CD8-positive, alpha-beta memory T cell (primary cell): ENCODE measurements at regions not wholly inside any gene's neighbourhood (a gene's known extent, or its start where the extent isn't known, plus 50 kb on each side); places are given as distances from the start of the nearest gene placed in this dataset.

Experiments
- CTCF ChIA-PET: fragments of 350-600 bp; sonication (Branson Sonifier 250); formaldehyde crosslinking; loops from one replicate; lab custom pipeline; 2021; ENCODE audit warnings: antibody characterized with exemption; lab: Charles Lee
- POLR2A ChIA-PET: fragments of 350-600 bp; sonication (Branson Sonifier 250); formaldehyde crosslinking; loops from one replicate; lab custom pipeline; 2021; ENCODE audit warnings: antibody characterized with exemption; lab: Charles Lee
- DNase-seq, 5 donors: peaks; one replicate each; pipeline versions ENCODE4 v3.0.0 to v3.0.0-alpha.2; 2020 to 2022; ENCODE audit warnings: mixed read lengths in 1 of 5
- H3K27ac ChIP-seq: one replicate; pipeline ENCODE4 v1.7.0; 2013; ENCODE audit warnings: low read depth, mild to moderate bottlenecking, low read length, moderate library complexity
- H3K27me3 ChIP-seq: 2 replicates; pipeline ENCODE4 v1.7.0; 2013; ENCODE audit warnings: low read length, mild to moderate bottlenecking; ENCODE audit not compliant: insufficient read depth, poor library complexity, severe bottlenecking
- H3K36me3 ChIP-seq: 2 replicates; pipeline ENCODE4 v1.7.0; 2013; ENCODE audit warnings: mild to moderate bottlenecking, low read length, moderate library complexity; ENCODE audit not compliant: insufficient read depth
- H3K4me1 ChIP-seq: 2 replicates; pipeline ENCODE4 v1.7.0; 2013; ENCODE audit warnings: mild to moderate bottlenecking, low read length, moderate library complexity; ENCODE audit not compliant: insufficient read depth
- H3K4me3 ChIP-seq: 2 replicates; pipeline ENCODE4 v1.7.0; 2013; ENCODE audit warnings: mild to moderate bottlenecking, low read length
- H3K9me3 ChIP-seq: 2 replicates; pipeline ENCODE4 v1.7.0; 2013; ENCODE audit warnings: mild to moderate bottlenecking, low read length
- H3K27ac Mint-ChIP-seq, 8 donors: one replicate each; pipeline ENCODE4 v1.8.0; 2020 to 2021; ENCODE audit warnings: mixed read lengths in 8 of 8, mild to moderate bottlenecking in 6 of 8, inconsistent platforms in 3 of 8, moderate library complexity in 3 of 8
- H3K27me3 Mint-ChIP-seq, 2 donors: one replicate each; pipeline ENCODE4 v1.8.0; 2020 to 2021; ENCODE audit warnings: mixed read lengths in 2 of 2, mild to moderate bottlenecking in 1 of 2, moderate library complexity in 1 of 2
- H3K36me3 Mint-ChIP-seq, 3 donors: one replicate each; pipeline ENCODE4 v1.8.0; 2020 to 2021; ENCODE audit warnings: mixed read lengths in 3 of 3, inconsistent platforms in 1 of 3, mild to moderate bottlenecking in 1 of 3
- H3K4me1 Mint-ChIP-seq, 3 donors: one replicate each; pipeline ENCODE4 v1.8.0; 2020 to 2021; ENCODE audit warnings: mixed read lengths in 3 of 3, inconsistent platforms in 1 of 3, mild to moderate bottlenecking in 1 of 3
- H3K4me3 Mint-ChIP-seq, 7 donors: one replicate each; pipeline ENCODE4 v1.8.0; 2020 to 2021; ENCODE audit warnings: mixed read lengths in 7 of 7, mild to moderate bottlenecking in 6 of 7, moderate library complexity in 4 of 7, inconsistent platforms in 2 of 7
- H3K9me3 Mint-ChIP-seq, 5 donors: one replicate each; pipeline ENCODE4 v1.8.0; 2020 to 2022; ENCODE audit warnings: mixed read lengths in 5 of 5, mild to moderate bottlenecking in 3 of 5, moderate library complexity in 2 of 5, inconsistent platforms in 1 of 5

- no peak overlapping the region for H3K4me3 Mint-ChIP-seq
- peaks cover 4 to 10% of the 10 kb centered on the region in 2 donors for H3K27me3 Mint-ChIP-seq
- no peak overlapping the region for H3K27ac Mint-ChIP-seq
- DNase-seq = no peak
- CTCF ChIA-PET = no interaction called here
- Histone ChIP-seq H3K9me3 (no peaks in the 10 kb centered on the region), H3K36me3 (no peaks in the 10 kb centered on the region), H3K27me3 (no peaks in the 10 kb centered on the region), H3K27ac (no peak overlapping the region), H3K4me3 (no peak overlapping the region), H3K4me1 (no peaks in the 10 kb centered on the region)
- POLR2A ChIA-PET = no interaction called here
- no peaks in the 10 kb centered on the region for H3K4me1 Mint-ChIP-seq
- no peaks in the 10 kb centered on the region for H3K36me3 Mint-ChIP-seq
- no peaks in the 10 kb centered on the region for H3K9me3 Mint-ChIP-seq
Observed at GRCh38 chr10:129391464-129391863, 75.6 kb upstream of the MGMT start.

GRCh38 chr10:129392855-129393254 lies 74.2 kb upstream of the MGMT start:
- Histone ChIP-seq H3K9me3 (no peaks in the 10 kb centered on the region), H3K27me3 (no peaks in the 10 kb centered on the region), H3K36me3 (no peaks in the 10 kb centered on the region), H3K4me3 (no peak overlapping the region), H3K4me1 (no peaks in the 10 kb centered on the region), H3K27ac (no peak overlapping the region)
- H3K4me3 Mint-ChIP-seq = no peak overlapping the region
- ChIA-PET POLR2A (no interaction called here), CTCF (no interaction called here)
- no peaks in the 10 kb centered on the region for H3K9me3 Mint-ChIP-seq
- H3K36me3 Mint-ChIP-seq = no peaks in the 10 kb centered on the region
- H3K27me3 Mint-ChIP-seq = peaks cover 4 to 10% of the 10 kb centered on the region in 2 donors
- no peak overlapping the region for H3K27ac Mint-ChIP-seq
- H3K4me1 Mint-ChIP-seq = no peaks in the 10 kb centered on the region
- no peak for DNase-seq

GRCh38 chr10:129393812-129394211 lies 73.2 kb upstream of the MGMT start:
- Histone ChIP-seq H3K36me3 (no peaks in the 10 kb centered on the region), H3K9me3 (no peaks in the 10 kb centered on the region), H3K27me3 (no peaks in the 10 kb centered on the region), H3K27ac (no peak overlapping the region), H3K4me3 (no peak overlapping the region), H3K4me1 (no peaks in the 10 kb centered on the region)
- Mint-ChIP-seq H3K9me3 (no peaks in the 10 kb centered on the region), H3K27me3 (peaks cover 4 to 6% of the 10 kb centered on the region in 2 donors), H3K27ac (no peak overlapping the region), H3K4me1 (no peaks in the 10 kb centered on the region), H3K36me3 (no peaks in the 10 kb centered on the region), H3K4me3 (no peak overlapping the region)
- no peak for DNase-seq
- ChIA-PET CTCF (no interaction called here), POLR2A (no interaction called here)

GRCh38 chr10:129394518-129395328 lies 72.3 kb upstream of the MGMT start:
- Histone ChIP-seq H3K27me3 (no peaks in the 10 kb centered on the region), H3K4me3 (no peak overlapping the region), H3K27ac (no peak overlapping the region), H3K36me3 (no peaks in the 10 kb centered on the region), H3K4me1 (no peaks in the 10 kb centered on the region), H3K9me3 (no peaks in the 10 kb centered on the region)
- H3K36me3 Mint-ChIP-seq = no peaks in the 10 kb centered on the region
- no peak for DNase-seq
- H3K4me3 Mint-ChIP-seq = no peak overlapping the region
- ChIA-PET CTCF (no interaction called here), POLR2A (no interaction called here)
- peaks cover 4 to 6% of the 10 kb centered on the region in 2 donors for H3K27me3 Mint-ChIP-seq
- H3K4me1 Mint-ChIP-seq = no peaks in the 10 kb centered on the region
- no peak overlapping the region for H3K27ac Mint-ChIP-seq
- H3K9me3 Mint-ChIP-seq = no peaks in the 10 kb centered on the region

GRCh38 chr10:129396021-129396722 lies 70.9 kb upstream of the MGMT start:
- H3K4me1 Mint-ChIP-seq = no peaks in the 10 kb centered on the region
- Histone ChIP-seq H3K36me3 (no peaks in the 10 kb centered on the region), H3K27ac (no peak overlapping the region), H3K4me1 (no peaks in the 10 kb centered on the region), H3K27me3 (no peaks in the 10 kb centered on the region), H3K9me3 (no peaks in the 10 kb centered on the region), H3K4me3 (no peak overlapping the region)
- no peaks in the 10 kb centered on the region for H3K36me3 Mint-ChIP-seq
- no peaks in the 10 kb centered on the region for H3K9me3 Mint-ChIP-seq
- POLR2A ChIA-PET = no interaction called here
- peaks cover 4 to 6% of the 10 kb centered on the region in 2 donors for H3K27me3 Mint-ChIP-seq
- no peak overlapping the region for H3K4me3 Mint-ChIP-seq
- CTCF ChIA-PET = no interaction called here
- no peak for DNase-seq
- no peak overlapping the region for H3K27ac Mint-ChIP-seq

- no peak for DNase-seq
- Histone ChIP-seq H3K36me3 (no peaks in the 10 kb centered on the region), H3K27me3 (no peaks in the 10 kb centered on the region), H3K4me3 (no peak overlapping the region), H3K9me3 (no peaks in the 10 kb centered on the region), H3K4me1 (no peaks in the 10 kb centered on the region), H3K27ac (no peak overlapping the region)
- Mint-ChIP-seq H3K9me3 (no peaks in the 10 kb centered on the region), H3K27me3 (peaks cover 1 to 3% of the 10 kb centered on the region in 2 donors), H3K27ac (no peak overlapping the region), H3K4me1 (no peaks in the 10 kb centered on the region), H3K4me3 (no peak overlapping the region), H3K36me3 (no peaks in the 10 kb centered on the region)
- CTCF ChIA-PET = no interaction called here
- POLR2A ChIA-PET = no interaction called here
Observed at GRCh38 chr10:129397198-129397974, 69.7 kb upstream of the MGMT start.

- ChIA-PET CTCF (no interaction called here), POLR2A (no interaction called here)
- H3K27me3 Mint-ChIP-seq = peaks cover 0 to 3% of the 10 kb centered on the region in 2 donors
- Histone ChIP-seq H3K9me3 (no peaks in the 10 kb centered on the region), H3K4me3 (no peak overlapping the region), H3K27ac (no peak overlapping the region), H3K27me3 (no peaks in the 10 kb centered on the region), H3K36me3 (no peaks in the 10 kb centered on the region), H3K4me1 (no peaks in the 10 kb centered on the region)
- H3K27ac Mint-ChIP-seq = peak overlapping the region in 1 of 8 donors; percentile 32
- H3K36me3 Mint-ChIP-seq = no peaks in the 10 kb centered on the region
- DNase-seq = no peak
- H3K9me3 Mint-ChIP-seq = no peaks in the 10 kb centered on the region
- no peak overlapping the region for H3K4me3 Mint-ChIP-seq
- no peaks in the 10 kb centered on the region for H3K4me1 Mint-ChIP-seq
Observed at GRCh38 chr10:129398711-129399141, 68.3 kb upstream of the MGMT start.

GRCh38 chr10:129400426-129400825 lies 66.6 kb upstream of the MGMT start:
- Mint-ChIP-seq H3K27ac (no peak overlapping the region), H3K27me3 (peaks cover 3 to 5% of the 10 kb centered on the region in 2 donors), H3K9me3 (no peaks in the 10 kb centered on the region), H3K36me3 (no peaks in the 10 kb centered on the region), H3K4me3 (no peak overlapping the region), H3K4me1 (no peaks in the 10 kb centered on the region)
- H3K9me3 ChIP-seq = no peaks in the 10 kb centered on the region
- DNase-seq = no peak
- no peaks in the 10 kb centered on the region for H3K4me1 ChIP-seq
- no peak overlapping the region for H3K27ac ChIP-seq
- no peak overlapping the region for H3K4me3 ChIP-seq
- POLR2A ChIA-PET = no interaction called here
- CTCF ChIA-PET = no interaction called here
- H3K27me3 ChIP-seq = no peaks in the 10 kb centered on the region
- H3K36me3 ChIP-seq = no peaks in the 10 kb centered on the region
